Activated CD4-positive, alpha-beta T cell treated with anti-CD3 and anti-CD28 coated beads, Interleukin-2, amount 10 ng/mL, durations not matched to agents 7 days and 5 days (primary cell): ENCODE measurements at regions not wholly inside any gene's neighbourhood (a gene's known extent, or its start where the extent isn't known, plus 50 kb on each side); places are given as distances from the start of the nearest gene placed in this dataset.
"Not testable (repeated sequence)": the region's sequence is repeated elsewhere in the genome, so short reads cannot be mapped to it uniquely, and the experiment has no call there.

Experiments
- CTCF ChIA-PET: fragments of 350-600 bp; sonication (Branson Sonifier 250); formaldehyde crosslinking; loops from one replicate; lab custom pipeline; 2021; ENCODE audit warnings: antibody characterized with exemption; lab: Charles Lee
- POLR2A ChIA-PET: fragments of 350-600 bp; sonication (Branson Sonifier 250); formaldehyde crosslinking; loops from one replicate; lab custom pipeline; 2021; ENCODE audit warnings: antibody characterized with exemption; lab: Charles Lee
- DNase-seq: peaks from one replicate; pipeline ENCODE4 v3.0.0-alpha.2; 2020
- H3K27ac Mint-ChIP-seq: one replicate; pipeline ENCODE4 v1.8.0; 2021; ENCODE audit warnings: mild to moderate bottlenecking, moderate library complexity, mixed read lengths
- H3K27me3 Mint-ChIP-seq: one replicate; pipeline ENCODE4 v1.8.0; 2021; ENCODE audit warnings: mixed read lengths
- H3K36me3 Mint-ChIP-seq: one replicate; pipeline ENCODE4 v1.8.0; 2021; ENCODE audit warnings: low read depth, mixed read lengths
- H3K4me1 Mint-ChIP-seq: one replicate; pipeline ENCODE4 v1.8.0; 2021; ENCODE audit warnings: mixed read lengths
- H3K4me3 Mint-ChIP-seq: one replicate; pipeline ENCODE4 v1.8.0; 2021; ENCODE audit warnings: mild to moderate bottlenecking, moderate library complexity, mixed read lengths
- H3K9me3 Mint-ChIP-seq: one replicate; pipeline ENCODE4 v1.8.0; 2021; ENCODE audit warnings: mixed read lengths

- Mint-ChIP-seq H3K4me1 (peaks cover 10% of the 10 kb centered on the region), H3K4me3 (no peak overlapping the region), H3K27me3 (peaks cover 22% of the 10 kb centered on the region), H3K9me3 (peaks cover 10% of the 10 kb centered on the region), H3K36me3 (no peaks in the 10 kb centered on the region), H3K27ac (no peak overlapping the region)
- CTCF ChIA-PET = interaction anchor here (0.8 kb wide), 1 partner anchor 16 kb away, joined by 4 read pairs; no protein-coding TSS in a partner anchor
- DNase-seq = no peak
- POLR2A ChIA-PET = no interaction called here
These were observed 160.7 kb downstream of the PHLDA1 start for GRCh38 chr12:75870878-75871277.

DNA sequence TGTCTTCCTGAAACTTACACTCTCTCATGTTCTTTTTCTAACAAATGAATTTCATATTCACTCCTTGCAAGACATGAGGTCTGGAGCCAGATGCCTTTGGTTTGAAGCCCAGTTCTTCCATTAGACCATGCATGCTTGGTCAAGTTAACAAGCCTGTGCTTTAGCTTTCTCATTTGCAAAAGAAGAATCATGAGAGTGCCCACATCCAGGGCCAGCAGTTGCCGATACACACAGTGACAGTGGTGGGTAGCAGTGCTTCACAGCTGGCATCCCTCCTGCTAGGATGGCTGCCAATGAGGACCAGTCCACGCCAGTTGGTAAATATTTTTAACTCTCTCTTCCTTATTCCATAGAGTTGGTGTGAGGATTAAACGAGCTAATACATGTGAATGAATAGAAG, 163.1 kb downstream of the PHLDA1 start:
- Mint-ChIP-seq H3K36me3 (no peaks in the 10 kb centered on the region), H3K4me1 (peaks cover 8% of the 10 kb centered on the region), H3K27me3 (peaks cover 8% of the 10 kb centered on the region), H3K9me3 (peaks cover 5% of the 10 kb centered on the region), H3K4me3 (no peak overlapping the region), H3K27ac (no peak overlapping the region)
- no peak for DNase-seq
- POLR2A ChIA-PET = no interaction called here
- CTCF ChIA-PET = interaction anchor here (1.2 kb wide), 1 partner anchor 19 kb away, joined by 3 read pairs; no protein-coding TSS in a partner anchor

- no peaks in the 10 kb centered on the region for H3K36me3 Mint-ChIP-seq
- no peaks in the 10 kb centered on the region for H3K27me3 Mint-ChIP-seq
- ChIA-PET POLR2A (no interaction called here), CTCF (interaction anchor here (0.8 to 0.9 kb wide), 2 partner anchors 13 to 56 kb away, joined by 3 to 5 read pairs; no protein-coding TSS in a partner anchor)
- H3K4me1 Mint-ChIP-seq = peaks cover 8% of the 10 kb centered on the region
- no peak for DNase-seq
- no peak overlapping the region for H3K27ac Mint-ChIP-seq
- peaks cover 5% of the 10 kb centered on the region for H3K9me3 Mint-ChIP-seq
- H3K4me3 Mint-ChIP-seq = no peak overlapping the region
These were observed 166.3 kb downstream of the PHLDA1 start for GRCh38 chr12:75865315-75865714.

DNA sequence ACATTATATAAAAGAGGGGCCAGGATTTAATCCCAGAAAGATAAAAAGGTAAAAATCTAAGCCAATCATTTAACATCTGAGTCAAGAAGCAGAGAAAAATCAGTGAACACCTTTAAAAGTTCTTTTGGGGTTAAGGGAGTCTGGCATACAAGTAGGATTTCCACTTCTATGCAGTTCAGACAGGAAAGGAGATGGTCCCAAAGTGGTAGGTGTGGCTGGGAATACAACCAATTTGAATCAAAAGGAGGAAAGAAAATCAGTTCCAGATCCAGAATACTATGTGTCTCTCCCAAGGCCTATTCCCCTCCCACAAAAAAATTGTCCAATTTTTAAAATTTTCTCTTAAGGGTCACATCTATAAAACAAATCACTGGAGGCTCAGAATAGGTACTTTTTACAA, 167.4 kb downstream of the PHLDA1 start:
- ChIA-PET CTCF (no interaction called here), POLR2A (no interaction called here)
- H3K4me1 Mint-ChIP-seq = peaks cover 8% of the 10 kb centered on the region
- no peak overlapping the region for H3K27ac Mint-ChIP-seq
- no peak for DNase-seq
- H3K27me3 Mint-ChIP-seq = no peaks in the 10 kb centered on the region
- peaks cover 5% of the 10 kb centered on the region for H3K9me3 Mint-ChIP-seq
- no peaks in the 10 kb centered on the region for H3K36me3 Mint-ChIP-seq
- H3K4me3 Mint-ChIP-seq = no peak overlapping the region

- H3K9me3 Mint-ChIP-seq = peaks cover 5% of the 10 kb centered on the region
- H3K4me3 Mint-ChIP-seq = no peak overlapping the region
- peaks cover 8% of the 10 kb centered on the region for H3K4me1 Mint-ChIP-seq
- H3K36me3 Mint-ChIP-seq = no peaks in the 10 kb centered on the region
- no peaks in the 10 kb centered on the region for H3K27me3 Mint-ChIP-seq
- H3K27ac Mint-ChIP-seq = no peak overlapping the region
- DNase-seq = no peak
- ChIA-PET CTCF (interaction anchor here (0.9 kb wide), 1 partner anchor 26 kb away, joined by 3 read pairs; no protein-coding TSS in a partner anchor), POLR2A (no interaction called here)
These were observed 168.0 kb downstream of the PHLDA1 start for GRCh38 chr12:75863533-75863932.

- CTCF ChIA-PET = interaction anchor here (0.9 kb wide), 1 partner anchor 27 kb away, joined by 3 read pairs; no protein-coding TSS in a partner anchor
- no peak for DNase-seq
- no peaks in the 10 kb centered on the region for H3K36me3 Mint-ChIP-seq
- H3K4me3 Mint-ChIP-seq = no peak overlapping the region
- H3K27ac Mint-ChIP-seq = no peak overlapping the region
- peaks cover 5% of the 10 kb centered on the region for H3K9me3 Mint-ChIP-seq
- POLR2A ChIA-PET = no interaction called here
- H3K4me1 Mint-ChIP-seq = peaks cover 8% of the 10 kb centered on the region
- H3K27me3 Mint-ChIP-seq = no peaks in the 10 kb centered on the region
These were observed 168.7 kb downstream of the PHLDA1 start for GRCh38 chr12:75862692-75863471.

- Mint-ChIP-seq H3K9me3 (no peaks in the 10 kb centered on the region), H3K4me3 (no peak overlapping the region), H3K4me1 (no peaks in the 10 kb centered on the region), H3K27ac (no peak overlapping the region), H3K27me3 (peaks cover 2% of the 10 kb centered on the region), H3K36me3 (no peaks in the 10 kb centered on the region)
- ChIA-PET POLR2A (no interaction called here), CTCF (interaction anchor here (1.1 kb wide), 1 partner anchor 178 kb away, joined by 3 read pairs; no protein-coding TSS in a partner anchor)
- no peak for DNase-seq
These were observed 171.7 kb downstream of the PHLDA1 start for GRCh38 chr12:75859868-75860267.

DNA sequence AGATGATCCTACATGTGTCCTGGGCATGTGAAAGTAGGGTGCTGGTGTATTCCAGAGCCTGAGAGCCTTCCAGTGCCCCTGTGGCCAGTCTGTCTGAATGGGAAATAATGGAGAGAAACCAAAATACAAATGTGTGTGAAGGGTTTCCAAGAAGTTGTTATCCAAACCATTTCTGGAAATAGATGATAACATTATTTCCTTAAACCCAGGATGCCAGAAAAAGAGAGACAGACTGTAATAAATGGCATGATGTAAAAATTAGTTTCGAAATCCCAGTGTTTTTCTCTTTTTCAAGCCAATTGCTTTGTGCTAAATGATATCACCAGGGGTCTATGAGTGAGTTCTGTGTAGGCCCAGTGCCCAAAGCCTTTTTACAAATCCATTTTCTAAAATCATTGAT, 175.3 kb downstream of the PHLDA1 start:
- Mint-ChIP-seq H3K9me3 (no peaks in the 10 kb centered on the region), H3K4me1 (no peaks in the 10 kb centered on the region), H3K27me3 (peaks cover 29% of the 10 kb centered on the region), H3K4me3 (no peak overlapping the region), H3K36me3 (no peaks in the 10 kb centered on the region), H3K27ac (no peak overlapping the region)
- no peak for DNase-seq
- ChIA-PET CTCF (interaction anchor here (1.1 to 1.3 kb wide), 2 partner anchors 30 to 120 kb away, joined by 3 to 4 read pairs; no protein-coding TSS in a partner anchor), POLR2A (no interaction called here)

GRCh38 chr12:75855360-75855759, 176.2 kb downstream of the PHLDA1 start:
- ChIA-PET CTCF (interaction anchor here (1.3 kb wide), 1 partner anchor 31 kb away, joined by 4 read pairs; no protein-coding TSS in a partner anchor), POLR2A (no interaction called here)
- H3K36me3 Mint-ChIP-seq = no peaks in the 10 kb centered on the region
- peaks cover 2% of the 10 kb centered on the region for H3K4me1 Mint-ChIP-seq
- H3K4me3 Mint-ChIP-seq = no peak overlapping the region
- DNase-seq = no peak
- no peaks in the 10 kb centered on the region for H3K9me3 Mint-ChIP-seq
- peaks cover 29% of the 10 kb centered on the region for H3K27me3 Mint-ChIP-seq
- no peak overlapping the region for H3K27ac Mint-ChIP-seq

- Mint-ChIP-seq H3K9me3 (no peaks in the 10 kb centered on the region), H3K36me3 (no peaks in the 10 kb centered on the region), H3K27me3 (peaks cover 29% of the 10 kb centered on the region), H3K27ac (no peak overlapping the region), H3K4me1 (peaks cover 2% of the 10 kb centered on the region), H3K4me3 (no peak overlapping the region)
- POLR2A ChIA-PET = no interaction called here
- no peak for DNase-seq
- CTCF ChIA-PET = interaction anchor here (1.3 kb wide), 1 partner anchor 16 kb away, joined by 4 read pairs; no protein-coding TSS in a partner anchor
These were observed 176.8 kb downstream of the PHLDA1 start for GRCh38 chr12:75854681-75855309.

DNA sequence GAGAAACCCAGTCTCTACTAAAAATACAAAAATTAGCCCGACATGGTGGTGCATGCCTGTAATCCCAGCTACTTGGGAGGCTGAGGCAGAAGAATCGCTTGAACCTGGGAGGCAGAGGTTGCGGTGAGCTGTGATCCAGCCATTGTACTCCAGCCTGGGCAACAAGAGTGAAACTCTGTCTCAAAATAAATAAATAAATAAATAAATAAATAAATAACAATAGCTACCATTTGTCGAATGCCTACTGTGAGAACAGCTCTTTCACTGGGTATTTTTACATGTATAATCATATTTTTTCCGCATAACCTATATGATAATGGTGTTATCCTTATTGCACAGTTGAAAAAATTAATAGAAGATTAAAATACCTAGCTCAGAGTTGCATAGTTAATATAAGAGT, 177.4 kb downstream of the PHLDA1 start:
- H3K27ac Mint-ChIP-seq, POLR2A ChIA-PET, H3K36me3 Mint-ChIP-seq, H3K4me3 Mint-ChIP-seq, DNase-seq, H3K4me1 Mint-ChIP-seq, H3K9me3 Mint-ChIP-seq: not testable (repeated sequence)
- CTCF ChIA-PET = interaction anchor here (1.3 kb wide), 1 partner anchor 16 kb away, joined by 4 read pairs; no protein-coding TSS in a partner anchor
- H3K27me3 Mint-ChIP-seq = peaks cover 29% of the 10 kb centered on the region

DNA sequence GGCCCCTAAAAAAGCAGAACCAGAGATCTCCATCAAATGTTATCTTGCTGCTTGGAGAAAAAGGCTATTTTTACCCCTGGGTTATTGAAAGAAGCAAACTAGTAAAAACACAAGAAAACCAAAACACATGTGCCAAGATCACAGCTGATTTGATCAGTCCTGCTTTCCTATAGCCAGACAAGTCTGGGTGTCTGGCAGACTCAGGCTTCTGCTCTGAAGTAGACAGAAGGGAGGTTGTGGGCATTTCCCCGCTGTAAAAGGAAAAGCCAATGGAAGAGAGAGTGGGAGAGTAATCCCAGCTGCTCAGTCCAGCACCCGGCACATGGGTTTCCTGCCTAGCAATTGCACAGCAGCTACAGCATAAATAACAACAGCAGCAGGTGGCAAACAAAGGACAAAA, 177.9 kb downstream of the PHLDA1 start:
- no peak overlapping the region for H3K4me3 Mint-ChIP-seq
- CTCF ChIA-PET = interaction anchor here (1.3 kb wide), 1 partner anchor 17 kb away, joined by 4 read pairs; no protein-coding TSS in a partner anchor
- no peak for DNase-seq
- H3K27ac Mint-ChIP-seq = no peak overlapping the region
- H3K36me3 Mint-ChIP-seq = no peaks in the 10 kb centered on the region
- peaks cover 2% of the 10 kb centered on the region for H3K4me1 Mint-ChIP-seq
- peaks cover 29% of the 10 kb centered on the region for H3K27me3 Mint-ChIP-seq
- H3K9me3 Mint-ChIP-seq = no peaks in the 10 kb centered on the region
- POLR2A ChIA-PET = no interaction called here

DNA sequence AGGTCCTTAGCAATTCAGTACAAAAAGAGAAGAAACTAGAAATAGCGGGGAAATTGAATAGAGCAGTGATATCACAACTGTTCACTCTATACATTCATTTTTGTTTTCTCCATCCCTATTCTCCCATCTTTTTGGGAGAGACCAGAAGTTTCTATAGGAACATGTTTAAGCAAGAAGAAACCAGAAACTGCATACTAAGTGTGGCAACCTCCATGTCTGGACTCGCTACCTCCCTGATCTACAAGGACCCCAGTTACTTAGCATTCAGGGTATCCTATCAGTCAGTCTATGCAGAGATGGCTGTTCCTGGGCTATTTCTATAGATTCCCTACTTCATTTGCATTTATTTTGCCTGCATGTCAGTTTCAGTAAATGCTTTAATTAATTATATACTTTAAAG, 178.6 kb downstream of the PHLDA1 start:
- Mint-ChIP-seq H3K4me3 (no peak overlapping the region), H3K27ac (no peak overlapping the region), H3K36me3 (no peaks in the 10 kb centered on the region), H3K27me3 (peaks cover 29% of the 10 kb centered on the region), H3K4me1 (peaks cover 2% of the 10 kb centered on the region), H3K9me3 (no peaks in the 10 kb centered on the region)
- CTCF ChIA-PET = interaction anchor here (1.4 kb wide), 1 partner anchor 12 kb away, joined by 3 read pairs; no protein-coding TSS in a partner anchor
- POLR2A ChIA-PET = no interaction called here
- DNase-seq = no peak
